WERI-Rb-1 (cell line): ENCODE measurements at regions not wholly inside any gene's neighbourhood (a gene's known extent, or its start where the extent isn't known, plus 50 kb on each side); places are given as distances from the start of the nearest gene placed in this dataset.

Source experiments
- DNase-seq: peaks from one replicate; pipeline ENCODE4 v3.0.0-alpha.2; 2020
- H3K27ac ChIP-seq: fragments of 250-450 bp; sonication (Bioruptor Pico); 2 replicates; pipeline ENCODE4 v1.5.1; 2020; ENCODE audit warnings: mild to moderate bottlenecking, moderate library complexity
- H3K27me3 ChIP-seq: fragments of 250-450 bp; sonication (Bioruptor Pico); 2 replicates; pipeline ENCODE4 v1.5.1; 2021; ENCODE audit warnings: mild to moderate bottlenecking, low read depth, moderate library complexity; ENCODE audit not compliant: insufficient read depth, severe bottlenecking
- H3K36me3 ChIP-seq: fragments of 250-450 bp; sonication (Bioruptor Pico); 2 replicates; pipeline ENCODE4 v1.5.1; 2020; ENCODE audit warnings: mild to moderate bottlenecking, moderate library complexity
- H3K4me3 ChIP-seq: 2 replicates; pipeline ENCODE4 v1.5.1; 2011; ENCODE audit warnings: low read depth, mild to moderate bottlenecking, control low read depth, low read length
- H3K9me3 ChIP-seq: fragments of 250-450 bp; sonication (Bioruptor Pico); 2 replicates; pipeline ENCODE4 v1.5.1; 2021; ENCODE audit warnings: mild to moderate bottlenecking, moderate library complexity; ENCODE audit not compliant: severe bottlenecking
- TF ChIP-seq, protein P1 (sequence below): IDR thresholded peaks from 2 replicates; pipeline ENCODE4 v1.5.1; 2011; ENCODE audit warnings: low read depth, mild to moderate bottlenecking, control low read depth, inconsistent platforms, low read length

DNA sequence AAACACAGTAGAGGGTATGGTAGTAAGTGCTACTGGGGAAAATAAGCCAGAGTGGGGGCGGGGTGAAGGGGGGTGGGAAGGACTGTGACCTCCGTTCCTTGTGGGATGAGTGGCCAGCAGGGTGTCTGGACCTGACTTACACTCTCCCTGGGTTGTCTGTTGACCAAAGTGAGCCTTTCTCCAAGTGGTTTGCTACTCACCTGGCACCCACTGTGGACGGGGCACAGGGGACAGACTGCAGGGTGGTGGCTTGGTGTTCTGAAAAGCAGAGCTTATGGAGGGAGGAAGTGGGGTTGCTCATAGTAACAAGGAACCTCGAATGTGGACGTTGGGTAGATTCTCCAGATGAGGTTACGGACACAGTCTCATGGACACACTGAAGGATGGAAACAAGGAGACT is 94.4 kb upstream of the VRK1 start:
- H3K27ac ChIP-seq: no peak overlapping the region
- H3K4me3 ChIP-seq: no peak overlapping the region
- H3K9me3 ChIP-seq: no peaks in the 10 kb centered on the region
- TF ChIP-seq, protein P1, sequence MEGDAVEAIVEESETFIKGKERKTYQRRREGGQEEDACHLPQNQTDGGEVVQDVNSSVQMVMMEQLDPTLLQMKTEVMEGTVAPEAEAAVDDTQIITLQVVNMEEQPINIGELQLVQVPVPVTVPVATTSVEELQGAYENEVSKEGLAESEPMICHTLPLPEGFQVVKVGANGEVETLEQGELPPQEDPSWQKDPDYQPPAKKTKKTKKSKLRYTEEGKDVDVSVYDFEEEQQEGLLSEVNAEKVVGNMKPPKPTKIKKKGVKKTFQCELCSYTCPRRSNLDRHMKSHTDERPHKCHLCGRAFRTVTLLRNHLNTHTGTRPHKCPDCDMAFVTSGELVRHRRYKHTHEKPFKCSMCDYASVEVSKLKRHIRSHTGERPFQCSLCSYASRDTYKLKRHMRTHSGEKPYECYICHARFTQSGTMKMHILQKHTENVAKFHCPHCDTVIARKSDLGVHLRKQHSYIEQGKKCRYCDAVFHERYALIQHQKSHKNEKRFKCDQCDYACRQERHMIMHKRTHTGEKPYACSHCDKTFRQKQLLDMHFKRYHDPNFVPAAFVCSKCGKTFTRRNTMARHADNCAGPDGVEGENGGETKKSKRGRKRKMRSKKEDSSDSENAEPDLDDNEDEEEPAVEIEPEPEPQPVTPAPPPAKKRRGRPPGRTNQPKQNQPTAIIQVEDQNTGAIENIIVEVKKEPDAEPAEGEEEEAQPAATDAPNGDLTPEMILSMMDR: no peak
- no peak for DNase-seq
- no peaks in the 10 kb centered on the region for H3K36me3 ChIP-seq
- no peaks in the 10 kb centered on the region for H3K27me3 ChIP-seq

DNA sequence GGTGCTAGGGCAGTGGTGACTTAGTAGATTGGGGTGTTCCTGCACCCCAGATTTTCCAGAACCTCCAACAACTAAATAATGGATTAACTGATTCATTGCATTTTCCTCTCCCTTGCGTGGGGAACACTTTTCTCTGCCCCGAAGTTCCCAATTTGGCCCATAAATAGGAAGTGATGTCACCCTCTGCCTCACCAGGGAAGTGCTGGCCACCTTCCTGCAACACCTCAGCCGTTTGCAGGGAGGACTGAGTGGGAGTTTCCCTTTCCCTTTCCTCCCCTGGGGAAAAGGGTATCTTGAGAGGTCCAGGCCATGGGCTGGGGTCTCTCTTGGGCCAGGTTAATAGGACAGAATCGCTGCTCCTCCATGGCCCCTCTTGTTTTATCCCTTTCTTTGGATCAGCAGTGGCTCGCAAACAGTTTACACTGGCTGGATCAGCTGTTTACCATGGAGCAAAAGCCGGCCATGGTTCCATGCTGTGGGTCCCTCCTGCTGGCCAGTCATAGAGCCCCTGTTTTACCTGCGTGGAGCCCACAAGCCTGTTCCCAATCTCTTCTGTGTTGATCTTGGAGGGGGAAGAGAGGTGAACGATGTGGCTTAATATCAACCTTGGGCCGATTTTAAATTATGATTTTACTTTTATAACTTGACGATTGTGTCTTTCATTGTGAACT is 91.6 kb upstream of the VRK1 start:
- no peak overlapping the region for H3K27ac ChIP-seq
- H3K4me3 ChIP-seq: no peak overlapping the region
- TF ChIP-seq, protein P1: no peak
- no peaks in the 10 kb centered on the region for H3K9me3 ChIP-seq
- DNase-seq: no peak
- no peaks in the 10 kb centered on the region for H3K36me3 ChIP-seq
- H3K27me3 ChIP-seq: no peaks in the 10 kb centered on the region

- Histone ChIP-seq H3K36me3 (no peaks in the 10 kb centered on the region), H3K9me3 (no peaks in the 10 kb centered on the region), H3K27me3 (no peaks in the 10 kb centered on the region), H3K4me3 (no peak overlapping the region), H3K27ac (no peak overlapping the region)
- TF ChIP-seq, protein P1: no peak
- DNase-seq: no peak
These were observed 90.3 kb upstream of the VRK1 start for GRCh38 chr14:96706893-96707292.

DNA sequence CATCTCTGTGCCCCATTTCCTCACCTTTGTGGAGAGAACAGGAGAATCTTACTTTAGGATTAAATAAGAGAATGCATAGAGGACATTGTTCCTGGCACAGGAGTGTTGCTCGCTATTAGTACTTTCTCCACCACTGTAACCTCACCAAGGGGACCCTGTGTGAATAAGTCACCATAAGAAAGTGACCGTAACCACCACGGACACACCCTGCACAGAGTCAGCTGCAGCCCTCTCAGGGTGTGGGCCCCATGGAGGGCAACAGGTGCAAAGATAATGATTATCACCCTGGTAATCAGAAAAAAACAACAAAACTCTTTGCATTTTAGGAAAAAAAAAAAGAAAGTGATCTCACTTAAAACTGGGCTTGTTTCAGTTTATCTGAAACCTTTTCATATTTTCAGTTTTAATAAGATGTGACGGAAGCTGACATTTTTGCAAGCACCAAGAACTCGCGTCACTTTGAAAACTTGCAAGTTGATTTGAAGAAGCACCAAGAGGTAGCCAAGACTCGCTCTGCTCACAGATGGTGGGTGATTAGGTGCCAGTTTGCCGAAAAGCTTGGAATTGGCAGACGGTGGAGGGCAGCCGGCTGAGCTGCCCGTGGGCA is 87.0 kb upstream of the VRK1 start:
- TF ChIP-seq, protein P1: no peak
- no peak for DNase-seq
- Histone ChIP-seq H3K27ac (no peak overlapping the region), H3K27me3 (no peaks in the 10 kb centered on the region), H3K4me3 (no peak overlapping the region), H3K36me3 (no peaks in the 10 kb centered on the region), H3K9me3 (no peaks in the 10 kb centered on the region)

DNA sequence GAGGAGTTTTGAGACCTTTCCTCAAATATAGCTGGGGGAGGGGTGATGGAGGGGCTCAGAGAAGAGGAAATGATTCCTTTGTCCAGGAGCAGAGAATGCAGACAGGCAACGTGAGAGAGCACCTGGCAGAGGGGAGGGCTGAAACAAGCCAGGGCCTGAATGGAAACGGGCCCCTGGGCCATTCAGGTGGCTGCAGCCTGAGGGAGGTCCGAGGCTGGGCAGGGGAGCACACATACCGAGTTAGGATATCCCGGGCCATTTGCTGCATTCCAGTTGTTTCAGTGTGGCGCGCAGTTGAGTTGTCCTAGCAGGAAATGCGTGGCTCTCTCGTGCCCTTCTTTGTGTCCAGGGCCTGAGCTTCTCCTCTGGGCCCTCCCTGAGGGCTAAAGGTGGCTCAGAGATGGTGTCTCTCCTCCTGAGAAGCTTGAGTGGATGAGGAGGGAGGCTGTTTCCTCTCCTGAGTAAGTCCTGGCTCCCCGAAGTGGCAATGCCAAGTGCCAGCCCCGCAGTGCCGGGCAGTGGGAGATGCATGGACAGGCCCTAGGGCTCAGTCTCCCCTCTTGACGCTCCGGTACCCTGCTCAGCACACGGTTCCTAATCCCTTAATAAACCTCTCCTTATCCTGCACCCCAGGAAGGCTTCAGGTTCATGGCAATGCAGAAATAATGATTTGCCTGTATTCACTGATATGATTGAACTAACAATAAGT is 85.5 kb upstream of the VRK1 start:
- Histone ChIP-seq H3K9me3 (no peaks in the 10 kb centered on the region), H3K27ac (no peak overlapping the region), H3K36me3 (no peaks in the 10 kb centered on the region), H3K27me3 (no peaks in the 10 kb centered on the region), H3K4me3 (no peak overlapping the region)
- TF ChIP-seq, protein P1: no peak
- no peak for DNase-seq
